ENCODE measurements at regions not wholly inside any gene's neighbourhood (a gene's known extent, or its start where the extent isn't known, plus 50 kb on each side); places are given as distances from the start of the nearest gene placed in this dataset.

- TF ChIP-seq CTCF (IDR thresholded peaks at IDR 0.05; ENCODE audit: insufficient read depth, low read length) = no peak
- TF ChIP-seq POLR2AphosphoS5 (IDR thresholded peaks at IDR 0.05; ENCODE audit: low read depth) = no peak
Measured at GRCh38 chr3:152976239-152976638, 141.3 kb downstream of the P2RY1 start.
